Common myeloid progenitor, CD34-positive (primary cell): ENCODE measurements at regions not wholly inside any gene's neighbourhood (a gene's known extent, or its start where the extent isn't known, plus 50 kb on each side); places are given as distances from the start of the nearest gene placed in this dataset.

Source experiments
- CTCF ChIA-PET: fragments of 350-600 bp; sonication (Branson Sonifier 250); formaldehyde crosslinking; loops from one replicate; lab custom pipeline; 2021; ENCODE audit warnings: antibody characterized with exemption; lab: Charles Lee
- POLR2A ChIA-PET: fragments of 350-600 bp; sonication (Branson Sonifier 250); formaldehyde crosslinking; loops from one replicate; lab custom pipeline; 2021; ENCODE audit warnings: antibody characterized with exemption; lab: Charles Lee
- DNase-seq, 3 donors: peaks; one replicate each; pipeline versions ENCODE4 v3.0.0 to v3.0.0-alpha.2; 2013
- H3K27ac ChIP-seq, 2 experiments: 1 replicate in 1 of 2; 2 replicates in 1 of 2; pipeline ENCODE4 v1.7.0; 2013; ENCODE audit warnings: inconsistent platforms in 2 of 2, low read length in 2 of 2, mild to moderate bottlenecking in 2 of 2, low read depth in 1 of 2, moderate library complexity in 1 of 2; ENCODE audit not compliant: severe bottlenecking in 2 of 2, insufficient read depth in 1 of 2, poor library complexity in 1 of 2
- H3K27me3 ChIP-seq, 5 experiments: replicated peaks in 2 of 5; 1 replicate in 3 of 5; 2 replicates in 2 of 5; pipeline versions ENCODE4 v1.6.1 to v1.7.0; 2013; ENCODE audit warnings: low read length in 4 of 5, mild to moderate bottlenecking in 2 of 5, moderate library complexity in 2 of 5, inconsistent platforms in 1 of 5; ENCODE audit not compliant: insufficient read depth in 5 of 5, control insufficient read depth in 4 of 5
- H3K36me3 ChIP-seq, 4 experiments: 1 replicate in 2 of 4; 2 replicates in 2 of 4; pipeline versions ENCODE4 v1.6.1 to v1.7.0; 2013; ENCODE audit warnings: low read length in 3 of 4, control low read depth in 1 of 4, mild to moderate bottlenecking in 1 of 4; ENCODE audit not compliant: control insufficient read depth in 4 of 4, insufficient read depth in 4 of 4
- H3K4me1 ChIP-seq, 4 experiments: 1 replicate in 3 of 4; 2 replicates in 1 of 4; pipeline versions ENCODE4 v1.6.1 to v1.7.1; 2013; ENCODE audit warnings: low read length in 3 of 4, mild to moderate bottlenecking in 3 of 4, control low read depth in 1 of 4, inconsistent platforms in 1 of 4, moderate library complexity in 1 of 4; ENCODE audit not compliant: control insufficient read depth in 4 of 4, insufficient read depth in 4 of 4; ENCODE audit errors: control extremely low read depth in 1 of 4
- H3K4me3 ChIP-seq, 7 experiments: 1 replicate in 4 of 7; 2 replicates in 3 of 7; pipeline versions ENCODE4 v1.5.1 to v1.7.0; 2013; ENCODE audit warnings: mild to moderate bottlenecking in 7 of 7, low read length in 6 of 7, moderate library complexity in 6 of 7, inconsistent platforms in 2 of 7, low read depth in 2 of 7, control low read depth in 1 of 7; ENCODE audit not compliant: insufficient read depth in 4 of 7, control insufficient read depth in 1 of 7; ENCODE audit errors: extremely low read depth in 1 of 7
- H3K9me3 ChIP-seq, 5 experiments: 1 replicate in 4 of 5; 2 replicates in 1 of 5; pipeline versions ENCODE4 v1.6.1 to v1.7.1; 2013; ENCODE audit warnings: low read length in 4 of 5, mild to moderate bottlenecking in 2 of 5, inconsistent platforms in 1 of 5, low read depth in 1 of 5, moderate library complexity in 1 of 5; ENCODE audit not compliant: control insufficient read depth in 4 of 5, insufficient read depth in 2 of 5; ENCODE audit errors: control extremely low read depth in 1 of 5
- WGBS: methylation state at CpG from one replicate; pipeline ENCODE4 v1.1.5; 2013; ENCODE audit not compliant: insufficient coverage; 5-methylcytosine and 5-hydroxymethylcytosine counted together

DNA sequence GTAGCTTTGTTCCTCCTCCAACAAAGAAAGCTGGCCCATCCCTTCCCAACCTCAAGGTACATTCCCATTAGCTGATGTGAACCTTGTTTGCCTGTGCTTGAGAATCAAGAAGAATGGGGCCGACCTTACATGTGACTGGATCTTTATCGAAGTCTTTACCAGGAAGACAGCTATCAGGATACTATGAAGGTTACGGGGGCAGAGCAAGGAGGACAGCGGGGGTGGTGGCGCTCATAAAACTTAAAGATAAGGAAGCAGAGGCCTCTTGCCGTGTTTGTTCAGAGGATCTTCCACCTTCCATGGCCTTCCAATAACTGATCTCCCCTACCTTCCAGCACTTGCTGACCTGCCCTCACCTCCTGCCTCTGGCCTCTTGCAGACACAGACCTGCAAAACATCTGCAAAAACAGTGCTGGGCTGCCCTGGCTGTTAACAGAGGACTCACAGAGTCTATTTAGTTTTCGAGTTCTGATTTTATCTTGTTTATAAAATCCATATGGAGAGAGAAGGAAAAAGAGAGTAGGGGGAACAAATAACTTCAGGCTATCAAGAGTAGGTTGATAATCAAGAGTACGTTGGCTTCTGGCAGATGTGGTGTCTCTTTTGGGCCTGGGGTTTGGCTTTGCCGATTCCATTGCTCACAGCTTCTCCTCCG, 198.0 kb downstream of the HUNK start:
- Histone ChIP-seq H3K4me3 (no peak overlapping the region), H3K36me3 (no peaks in the 10 kb centered on the region), H3K27me3 (no peaks in the 10 kb centered on the region), H3K27ac (no peak overlapping the region), H3K4me1 (no peaks in the 10 kb centered on the region), H3K9me3 (no peaks in the 10 kb centered on the region)
- DNase-seq, result no peak
- POLR2A ChIA-PET, result no interaction called here
- CTCF ChIA-PET, result no interaction called here
- WGBS, result 88% methylated on average over 10 of the region's 10 CpGs

DNA sequence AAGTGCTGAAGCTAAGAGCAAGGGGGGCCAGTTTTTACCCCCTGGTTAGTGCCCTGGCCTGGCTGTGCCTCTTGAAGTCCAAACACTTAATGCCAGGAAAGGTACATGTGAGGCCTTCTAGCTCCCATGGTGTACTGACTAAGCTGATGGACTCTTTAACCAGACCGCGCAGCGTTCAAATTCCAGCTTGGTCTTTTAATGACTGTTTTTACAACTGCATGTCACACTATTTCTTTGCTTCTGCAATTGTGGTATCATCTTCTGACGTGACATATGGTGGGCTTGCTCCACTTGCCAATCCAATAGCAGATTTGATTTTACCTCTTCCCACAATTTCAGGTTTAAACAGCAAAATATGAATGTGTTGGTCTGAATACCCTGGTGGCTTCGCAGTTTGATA, 197.3 kb downstream of the HUNK start:
- ChIA-PET POLR2A (no interaction called here), CTCF (no interaction called here)
- Histone ChIP-seq H3K36me3 (no peaks in the 10 kb centered on the region), H3K27me3 (peaks cover 0 to 1% (median 0%) of the 10 kb centered on the region in 5 experiments), H3K27ac (no peak overlapping the region), H3K4me1 (no peaks in the 10 kb centered on the region), H3K9me3 (no peaks in the 10 kb centered on the region), H3K4me3 (no peak overlapping the region)
- 100% methylated on average over 4 of the region's 5 CpGs for WGBS
- no peak for DNase-seq

- Histone ChIP-seq H3K4me3 (no peak overlapping the region), H3K9me3 (no peaks in the 10 kb centered on the region), H3K27me3 (peaks cover 0 to 2% (median 0%) of the 10 kb centered on the region in 5 experiments), H3K4me1 (no peaks in the 10 kb centered on the region), H3K27ac (no peak overlapping the region), H3K36me3 (no peaks in the 10 kb centered on the region)
- DNase-seq, result no peak
- ChIA-PET CTCF (no interaction called here), POLR2A (no interaction called here)
- 93% methylated on average over 4 of the region's 10 CpGs for WGBS
These were observed 192.8 kb downstream of the HUNK start for GRCh38 chr21:32065654-32066053.

GRCh38 chr21:32064281-32064910, 191.6 kb downstream of the HUNK start:
- no peak overlapping the region for H3K4me3 ChIP-seq
- H3K27me3 ChIP-seq, result peaks cover 0 to 2% (median 0%) of the 10 kb centered on the region in 5 experiments
- CTCF ChIA-PET, result no interaction called here
- POLR2A ChIA-PET, result no interaction called here
- no peak overlapping the region for H3K27ac ChIP-seq
- H3K4me1 ChIP-seq, result no peaks in the 10 kb centered on the region
- no peaks in the 10 kb centered on the region for H3K36me3 ChIP-seq
- H3K9me3 ChIP-seq, result no peaks in the 10 kb centered on the region
- no peak for DNase-seq
- 88% methylated on average over 4 of the region's 6 CpGs for WGBS

DNA sequence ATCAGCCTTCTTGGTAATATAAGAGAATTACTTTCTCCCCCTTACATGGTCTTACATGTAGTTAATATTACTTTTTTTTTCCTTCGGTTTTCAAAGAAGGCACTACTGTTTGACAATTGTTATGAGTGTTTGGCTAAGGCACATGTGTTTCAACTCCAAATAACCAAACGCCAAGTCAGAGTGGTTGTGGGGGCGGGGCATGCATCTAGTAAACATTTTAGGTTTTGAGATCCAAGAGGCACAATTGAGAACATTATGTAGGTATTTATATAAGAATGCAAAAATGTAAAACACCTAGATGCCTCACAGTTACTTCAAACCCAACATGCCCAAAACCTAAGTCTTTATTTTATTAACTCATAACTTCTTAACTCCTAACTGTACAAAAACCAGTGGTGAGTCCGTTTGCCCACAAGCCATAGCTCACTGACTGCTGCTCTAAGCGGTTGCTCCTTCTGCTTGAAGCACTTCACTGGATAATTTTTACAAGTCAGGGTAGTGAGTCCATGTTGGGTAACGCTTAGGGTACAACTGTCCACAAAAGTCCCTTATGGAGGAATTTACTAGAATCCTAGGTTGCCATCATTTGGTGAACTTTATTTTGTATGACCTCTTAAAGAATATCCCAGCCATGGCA, 189.9 kb downstream of the HUNK start:
- no peaks in the 10 kb centered on the region for H3K4me1 ChIP-seq
- POLR2A ChIA-PET, result no interaction called here
- CTCF ChIA-PET, result interaction anchor here (1.0 kb wide), 1 partner anchor 12 kb away, joined by 3 read pairs; no protein-coding TSS in a partner anchor
- WGBS, result 100% methylated on average over 3 of the region's 6 CpGs
- H3K27me3 ChIP-seq, result peaks cover 0 to 2% (median 0%) of the 10 kb centered on the region in 5 experiments
- H3K9me3 ChIP-seq, result peaks cover 0 to 3% (median 0%) of the 10 kb centered on the region in 5 experiments
- DNase-seq, result no peak
- no peak overlapping the region for H3K27ac ChIP-seq
- H3K4me3 ChIP-seq, result no peak overlapping the region
- no peaks in the 10 kb centered on the region for H3K36me3 ChIP-seq

GRCh38 chr21:32061729-32062128, 188.9 kb downstream of the HUNK start:
- POLR2A ChIA-PET, result no interaction called here
- Histone ChIP-seq H3K27me3 (peaks cover 0 to 2% (median 0%) of the 10 kb centered on the region in 5 experiments), H3K4me3 (no peak overlapping the region), H3K9me3 (peaks cover 0 to 3% (median 0%) of the 10 kb centered on the region in 5 experiments), H3K27ac (no peak overlapping the region), H3K36me3 (no peaks in the 10 kb centered on the region), H3K4me1 (no peaks in the 10 kb centered on the region)
- CTCF ChIA-PET, result no interaction called here
- DNase-seq, result no peak
- WGBS, result no CpG with 5 or more reads among the region's 1 CpG

DNA sequence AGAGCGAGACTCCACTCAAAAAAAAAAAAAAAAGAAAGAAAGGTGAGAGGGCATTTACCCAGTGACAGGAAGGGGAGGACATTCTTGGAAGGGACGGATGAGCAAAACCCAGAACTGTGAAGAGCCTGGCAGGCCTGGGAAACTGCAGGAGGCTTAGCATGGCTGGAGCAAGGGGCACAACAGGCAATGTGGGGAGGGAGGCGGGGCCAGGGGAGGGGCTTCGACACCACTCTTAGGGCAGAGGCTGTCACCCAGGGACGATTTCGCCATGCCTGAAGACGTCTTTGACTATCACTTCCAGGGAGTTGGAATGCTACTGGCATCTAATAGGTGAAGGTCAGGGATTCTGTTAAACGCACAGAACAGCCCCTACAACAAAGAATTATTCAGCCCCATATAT, 184.0 kb downstream of the HUNK start:
- Histone ChIP-seq H3K27ac (no peak overlapping the region), H3K36me3 (no peaks in the 10 kb centered on the region)
- no peak for DNase-seq

More for the DNA sequence above, 184.0 kb downstream of the HUNK start:
- H3K4me3 ChIP-seq, result no peak overlapping the region
- POLR2A ChIA-PET, result no interaction called here
- H3K4me1 ChIP-seq, result no peaks in the 10 kb centered on the region
- CTCF ChIA-PET, result no interaction called here
- 59% methylated on average over 5 of the region's 8 CpGs for WGBS
- peaks cover 0 to 7% (median 2%) of the 10 kb centered on the region in 5 experiments for H3K9me3 ChIP-seq
- H3K27me3 ChIP-seq, result peaks cover 0 to 2% (median 0%) of the 10 kb centered on the region in 5 experiments
